Stimulated activated CD8-positive, alpha-beta memory T cell treated with anti-CD3 and anti-CD28 coated beads, Interleukin-2, amount 100 ng/mL, for 1 hour (primary cell): ENCODE measurements at regions not wholly inside any gene's neighbourhood (a gene's known extent, or its start where the extent isn't known, plus 50 kb on each side); places are given as distances from the start of the nearest gene placed in this dataset.

Experiments
- DNase-seq, 2 donors: peaks; one replicate each; pipeline ENCODE4 v3.0.0-alpha.2; 2020; ENCODE audit warnings: low read depth in 2 of 2

DNA sequence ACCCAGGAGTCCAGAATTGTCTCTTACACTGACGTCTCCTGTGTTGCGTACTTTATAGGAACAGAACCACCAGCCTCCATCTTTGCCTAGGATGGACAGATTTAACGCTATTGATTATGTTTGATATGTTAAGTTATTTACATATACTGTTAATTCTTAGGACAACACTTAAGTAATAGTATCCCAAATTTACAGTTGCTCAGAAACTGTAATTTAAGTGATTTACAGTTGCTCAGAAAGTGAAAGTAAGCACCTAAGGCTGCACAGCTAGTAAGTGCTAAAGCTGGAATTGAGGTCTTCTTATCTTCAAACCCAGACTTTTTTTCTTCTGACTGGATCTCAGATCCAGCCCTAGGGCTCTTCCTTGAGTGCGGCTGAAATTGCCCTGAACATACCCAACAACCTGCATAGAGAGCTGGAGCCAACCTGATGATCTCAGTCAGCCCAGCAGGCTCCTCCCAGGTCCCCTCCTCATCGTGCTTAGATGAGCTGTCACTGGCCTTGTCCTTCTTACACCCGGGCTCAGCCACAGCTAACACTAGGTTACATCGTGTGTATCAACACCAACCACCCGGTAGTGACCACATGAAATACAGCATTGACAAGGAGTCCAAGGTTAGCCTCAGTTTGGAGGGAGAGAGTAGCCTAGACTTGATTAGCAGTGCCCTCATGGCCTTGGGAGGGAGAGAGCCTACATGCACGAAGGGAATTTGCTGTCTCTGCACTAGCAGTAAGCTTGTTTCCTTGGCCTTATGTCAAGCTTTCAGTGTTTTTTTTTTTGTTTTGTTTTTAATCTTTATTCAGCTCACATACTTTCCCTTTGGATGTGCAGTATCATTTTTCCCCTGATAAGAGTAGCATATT, 111.1 kb upstream of the ARHGAP5 start:
- no peak for DNase-seq

DNA sequence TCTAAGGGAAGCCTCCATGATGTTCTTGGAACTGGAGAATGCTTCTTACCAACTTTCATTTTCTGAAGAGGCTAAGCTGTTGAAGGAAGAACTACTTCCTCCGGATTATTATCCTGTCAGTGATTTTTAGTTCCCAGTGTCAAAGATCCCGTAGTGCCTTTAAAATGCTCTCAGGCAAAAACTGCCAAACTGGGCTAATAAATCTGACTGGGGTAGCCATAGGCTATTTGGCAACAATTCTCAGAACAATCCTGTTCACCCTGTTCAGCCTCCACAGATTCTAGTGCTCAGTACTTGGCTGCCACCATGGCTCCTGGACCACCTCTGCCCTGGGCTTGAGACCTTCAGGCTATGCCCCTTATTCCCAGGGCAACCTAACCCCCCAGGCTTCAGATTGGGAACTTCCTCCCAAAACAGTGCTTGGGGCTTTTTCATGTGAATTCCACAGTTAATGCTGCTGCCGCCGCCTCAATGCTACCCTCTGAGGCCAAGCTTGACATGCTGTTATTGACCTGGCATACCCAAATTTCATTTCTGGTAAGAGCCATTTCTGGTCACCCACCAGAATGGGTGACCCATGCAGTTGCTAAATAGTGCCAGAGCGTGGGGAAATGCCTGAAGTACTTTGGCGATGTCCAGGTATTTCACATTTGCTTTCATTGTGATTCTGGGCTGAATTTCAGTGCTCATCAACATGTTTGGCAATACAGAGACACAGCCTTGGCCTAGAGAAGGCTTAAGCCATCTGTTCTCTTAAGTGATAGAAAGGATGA, 110.0 kb upstream of the ARHGAP5 start:
- no peak for DNase-seq

DNA sequence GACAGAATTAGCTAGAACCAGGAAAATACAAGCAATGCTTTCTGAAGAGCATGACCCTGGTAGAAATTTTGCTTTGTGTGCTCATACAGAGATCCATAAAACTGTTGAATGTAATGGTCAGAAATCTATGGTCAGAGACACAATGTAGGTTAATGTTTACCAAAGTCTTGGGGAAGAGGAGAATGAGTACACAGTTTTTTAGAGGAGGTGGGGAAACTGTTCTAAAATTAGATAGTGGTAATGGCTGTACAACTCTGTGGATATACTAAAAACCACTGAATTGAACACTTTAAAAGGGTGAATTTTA, 109.5 kb upstream of the ARHGAP5 start:
- DNase-seq: no peak

DNA sequence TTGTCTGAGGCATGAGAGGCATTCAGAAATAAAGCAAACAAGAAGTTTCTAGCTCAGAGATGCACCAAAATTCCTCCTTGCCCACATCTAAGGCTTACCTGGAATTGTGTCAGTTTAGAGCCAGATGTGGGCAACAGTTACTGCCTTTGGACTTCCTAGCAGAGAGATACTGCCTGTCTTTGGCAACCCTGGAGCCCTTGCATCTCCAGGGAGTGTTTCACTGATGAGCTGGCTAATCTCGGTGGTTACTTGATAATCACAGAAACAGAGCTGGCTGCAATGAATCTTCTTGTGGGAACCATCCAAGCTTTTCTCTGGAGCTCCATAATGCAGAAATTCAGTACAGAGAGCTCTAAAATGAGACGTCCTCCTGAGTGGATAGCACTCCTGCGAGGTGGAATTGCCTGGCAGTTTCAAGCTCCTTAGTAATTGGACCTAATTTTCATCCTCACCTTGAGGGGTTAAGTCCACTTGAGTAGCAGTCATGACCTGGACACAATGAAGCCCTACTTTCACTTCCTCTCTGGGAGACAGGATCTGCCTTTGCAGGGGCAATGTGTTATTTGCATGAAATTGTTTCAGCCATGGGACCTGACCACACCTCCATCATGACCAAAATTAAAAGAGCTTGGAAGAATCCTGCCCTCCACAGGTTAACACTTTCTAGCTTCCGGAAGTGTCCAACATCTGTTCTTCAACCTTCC, 108.8 kb upstream of the ARHGAP5 start:
- DNase-seq: no peak

DNA sequence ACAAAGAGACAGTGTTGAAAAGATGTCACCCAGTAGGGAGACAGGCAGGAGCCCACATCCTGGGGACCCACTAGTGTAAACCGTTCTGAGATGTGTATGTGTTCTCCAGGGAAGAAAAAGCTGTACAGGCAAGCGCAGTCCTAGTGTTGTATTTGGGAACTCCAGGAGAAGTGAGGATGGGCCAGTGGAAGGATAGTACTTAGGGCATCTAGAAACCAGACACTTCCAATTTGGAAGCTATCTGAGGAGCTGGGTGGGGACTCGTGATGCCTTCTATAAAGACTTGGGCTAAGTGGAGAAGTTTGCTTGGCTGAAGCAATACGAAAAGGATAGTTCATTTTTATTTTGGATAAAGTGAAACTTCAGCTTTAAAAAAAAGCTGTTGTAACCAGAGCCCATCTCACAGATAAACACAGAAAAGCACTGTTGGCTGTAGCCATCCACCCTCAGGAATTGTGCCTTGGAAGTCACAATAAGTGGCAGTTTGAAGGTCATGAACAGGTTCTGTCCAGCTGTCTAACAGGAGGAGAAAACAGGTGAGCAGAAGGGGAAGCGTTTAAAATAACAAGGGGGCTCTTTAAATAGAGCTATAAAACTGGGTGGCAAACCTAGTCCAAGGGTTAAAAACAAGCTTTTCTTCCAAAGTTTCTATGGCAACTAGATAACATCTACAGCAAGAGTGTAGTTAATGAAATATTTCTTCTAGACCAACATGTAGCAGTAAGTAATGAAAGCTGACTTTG, 108.0 kb upstream of the ARHGAP5 start:
- no peak for DNase-seq

DNA sequence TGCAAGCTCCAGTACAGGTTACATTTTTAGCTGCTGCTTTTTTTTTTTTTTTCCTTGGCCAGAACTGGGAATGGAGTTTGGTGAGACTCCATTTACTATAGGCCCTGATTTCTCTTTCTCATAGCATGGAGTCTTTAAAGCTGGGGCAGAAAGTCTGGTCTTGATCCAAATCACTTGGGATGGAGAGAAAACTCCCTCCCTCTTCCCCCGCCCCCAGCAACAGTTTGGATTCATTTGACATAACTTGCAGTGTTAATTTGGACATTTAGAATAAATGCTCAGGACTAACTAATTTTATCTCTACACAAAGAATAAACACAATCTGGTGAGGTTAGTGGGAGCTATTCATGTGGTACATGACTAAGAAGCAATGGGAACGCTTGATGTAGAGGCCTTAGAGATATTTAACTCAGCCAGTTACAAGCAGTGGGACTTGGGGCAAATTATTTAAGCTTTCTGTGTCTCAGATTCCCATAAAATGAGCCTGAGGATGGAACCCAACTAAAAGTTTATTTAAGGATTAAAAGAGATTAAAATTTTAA, 107.3 kb upstream of the ARHGAP5 start:
- DNase-seq: no peak

DNA sequence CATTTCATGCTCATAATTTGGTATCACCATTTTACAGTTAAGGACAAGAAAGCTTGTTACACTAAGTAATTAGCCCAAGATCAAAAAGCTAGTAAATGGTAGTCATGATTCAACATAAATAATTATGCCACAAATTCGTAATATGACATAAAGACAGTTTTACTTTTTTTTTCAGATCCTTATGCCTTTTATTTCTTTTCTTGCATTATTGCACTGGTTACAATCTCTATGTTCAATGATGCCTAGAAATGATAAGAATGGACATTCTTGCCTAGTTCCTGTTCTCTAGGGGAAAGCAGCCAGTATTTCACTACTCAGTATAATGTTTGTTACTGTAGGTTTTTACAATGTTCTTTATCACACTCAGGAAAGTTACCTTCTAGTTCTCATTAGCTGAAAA, 106.4 kb upstream of the ARHGAP5 start:
- no peak for DNase-seq

DNA sequence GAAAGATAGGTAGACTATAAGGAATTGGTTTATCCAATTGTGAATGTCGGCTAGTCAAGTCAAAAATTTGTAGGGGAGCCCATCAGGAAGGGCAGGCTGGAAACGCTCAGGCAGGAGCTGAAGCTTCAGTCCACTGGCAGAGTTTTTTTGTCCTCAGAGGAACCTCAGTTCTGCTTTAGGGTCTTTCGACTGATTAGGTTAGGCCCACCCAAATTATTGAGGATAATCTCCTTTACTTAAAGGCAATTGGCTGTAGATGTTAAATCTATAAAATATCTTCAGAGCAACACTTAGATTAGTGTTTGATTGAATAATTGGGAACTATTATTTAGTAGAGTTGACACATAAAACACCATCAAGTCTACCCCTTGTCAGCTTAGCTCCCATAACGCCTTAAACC, 105.5 kb upstream of the ARHGAP5 start:
- DNase-seq: no peak

DNA sequence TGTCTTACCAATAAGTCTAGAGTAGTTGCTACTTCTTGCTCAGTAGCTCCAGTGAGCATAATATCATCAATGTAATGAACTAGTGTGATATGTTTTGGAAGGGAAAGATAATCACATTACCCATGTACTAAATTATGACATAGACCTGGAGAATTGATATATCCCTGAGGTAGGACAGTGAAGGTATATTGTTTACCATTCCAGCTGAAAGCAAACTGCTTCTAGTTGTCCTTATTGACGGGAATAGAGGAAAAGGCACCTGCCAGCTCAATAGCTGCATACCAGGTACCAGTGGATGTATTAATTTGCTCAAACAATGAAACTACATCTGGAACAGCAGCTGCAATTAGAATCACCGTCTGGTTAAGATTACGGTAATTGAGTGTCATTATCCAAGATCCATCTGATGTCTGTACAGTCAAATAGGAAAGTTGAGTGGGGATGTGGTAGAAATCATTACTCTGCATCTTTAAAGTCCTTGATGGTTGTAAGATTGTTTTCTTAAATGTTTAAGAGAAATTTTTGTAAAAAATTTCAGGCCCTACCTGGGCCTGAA, 100.0 kb upstream of the ARHGAP5 start:
- no peak for DNase-seq

DNA sequence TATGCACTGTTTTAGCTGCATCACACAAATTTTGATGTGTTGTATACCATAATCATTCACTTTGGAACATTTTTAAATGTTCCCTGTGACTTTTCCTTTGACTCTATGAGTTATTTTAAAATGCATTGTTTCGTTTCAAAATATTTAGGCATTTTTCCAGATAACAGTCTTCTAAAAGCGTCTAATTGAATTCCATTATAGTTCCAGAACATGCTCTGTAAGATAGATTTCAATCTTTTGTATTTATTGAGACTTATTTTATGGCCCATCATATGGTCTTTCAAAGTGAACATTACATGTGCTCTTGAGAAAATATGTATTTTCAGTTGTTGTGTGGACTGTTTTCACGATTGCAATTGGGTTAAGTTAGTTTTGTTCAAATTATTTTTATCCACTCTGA, 98.7 kb upstream of the ARHGAP5 start:
- DNase-seq: no peak

DNA sequence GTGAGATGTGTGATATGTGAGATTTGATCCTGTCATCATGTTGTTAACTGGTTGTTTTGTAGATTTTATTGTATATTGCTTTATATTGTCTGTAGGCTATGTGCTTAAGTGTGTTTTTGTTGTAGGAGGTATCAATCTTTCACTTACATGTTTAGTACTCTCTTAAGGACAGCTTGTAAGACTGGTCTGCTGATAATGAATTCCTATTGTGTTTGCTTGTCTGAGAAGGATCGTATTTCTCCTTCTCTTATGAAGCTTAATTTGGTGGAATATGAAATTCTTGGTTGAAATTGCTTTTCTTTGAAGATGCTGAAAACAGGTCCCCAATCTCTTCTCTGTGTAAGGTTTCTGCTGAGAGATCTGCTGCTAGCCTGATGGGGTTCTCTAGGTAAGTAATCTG, 94.5 kb upstream of the ARHGAP5 start:
- no peak for DNase-seq

DNA sequence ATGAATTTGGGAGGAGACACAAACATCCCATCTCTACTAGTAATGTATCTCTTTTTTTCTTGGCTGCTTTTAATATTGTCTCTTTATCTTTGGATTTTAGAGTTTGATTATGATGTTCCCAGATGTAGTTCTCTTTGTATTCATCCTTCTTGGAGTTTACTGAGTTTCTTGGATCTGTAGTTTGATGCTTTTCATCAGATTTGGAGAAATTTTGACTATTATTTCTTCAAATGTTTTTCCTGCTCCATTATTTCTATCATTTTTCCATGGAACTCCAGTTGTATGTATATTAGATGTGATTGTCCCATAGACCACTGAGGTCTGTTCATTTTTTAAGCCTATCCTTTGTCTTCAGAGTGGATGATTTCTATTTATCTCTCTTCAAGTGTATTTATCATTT, 90.7 kb upstream of the ARHGAP5 start:
- no peak for DNase-seq

DNA sequence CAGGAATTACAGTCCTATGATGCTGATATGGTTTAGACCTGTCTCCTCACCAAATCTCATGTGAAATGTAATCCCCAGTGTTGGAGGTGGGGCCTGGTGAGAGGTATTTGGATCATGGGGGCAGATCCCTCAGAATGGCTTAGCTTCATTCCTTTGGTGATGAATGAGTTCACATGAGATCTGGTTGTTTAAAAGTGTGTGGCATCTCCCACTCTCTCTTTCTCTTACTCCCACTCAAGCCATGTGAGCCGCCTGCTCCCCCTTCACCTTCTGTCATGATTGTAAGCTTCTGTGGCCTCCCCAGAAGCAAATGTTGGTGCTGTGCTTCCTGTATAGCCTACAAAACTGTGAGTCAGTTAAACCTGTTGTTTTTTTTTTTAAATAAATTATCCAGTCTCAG, 89.4 kb upstream of the ARHGAP5 start:
- DNase-seq: no peak

DNA sequence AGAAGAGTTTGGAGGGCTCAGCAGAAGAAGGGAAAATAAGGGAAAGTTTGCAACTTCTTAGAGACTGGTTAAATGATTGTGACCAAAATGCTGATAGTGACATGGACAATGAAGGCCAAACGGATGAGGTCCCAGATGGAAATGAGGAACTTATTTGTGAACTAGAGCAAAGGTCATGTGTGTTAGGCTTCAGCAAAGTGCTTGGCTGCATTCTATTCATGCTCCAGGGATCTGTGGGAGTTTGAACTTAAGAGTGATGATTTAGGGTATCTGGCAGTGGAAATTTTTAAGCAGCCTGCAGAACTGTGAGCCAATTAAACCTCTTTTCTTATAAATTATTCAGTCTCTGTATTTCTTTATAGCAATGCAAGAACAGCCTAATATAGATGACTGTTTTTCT, 88.9 kb upstream of the ARHGAP5 start:
- no peak for DNase-seq

DNA sequence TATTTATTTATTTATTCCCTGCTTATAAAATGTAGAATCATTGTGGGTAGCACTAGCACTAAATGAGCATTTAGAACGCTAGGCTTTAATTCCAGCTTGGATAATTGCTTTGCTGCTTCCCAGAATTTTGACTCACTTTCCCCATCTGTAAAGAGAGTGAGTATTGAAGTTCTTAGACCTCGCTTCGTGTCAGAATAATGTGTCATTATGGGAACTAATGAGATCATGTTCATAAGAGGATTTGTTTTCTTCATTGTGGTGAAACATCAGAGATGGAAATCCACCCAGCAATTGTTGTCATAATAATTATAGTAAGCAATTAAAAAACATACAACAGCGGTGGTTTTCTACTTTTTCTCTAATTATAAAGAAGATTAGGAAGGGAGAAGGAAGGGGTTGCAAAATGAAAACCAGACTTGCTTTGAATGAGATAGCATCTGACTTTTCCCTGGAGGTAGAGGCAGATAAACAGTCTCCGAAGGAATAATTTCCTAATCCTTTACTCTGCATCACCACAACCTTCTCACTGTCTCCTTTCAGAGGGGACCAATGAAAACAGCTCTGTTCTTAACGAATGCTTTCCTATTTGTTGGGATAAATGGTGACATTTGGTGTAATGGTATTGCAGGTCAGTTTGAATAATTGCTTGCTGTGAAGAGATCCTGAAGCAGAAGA, 86.8 kb upstream of the ARHGAP5 start:
- no peak for DNase-seq

DNA sequence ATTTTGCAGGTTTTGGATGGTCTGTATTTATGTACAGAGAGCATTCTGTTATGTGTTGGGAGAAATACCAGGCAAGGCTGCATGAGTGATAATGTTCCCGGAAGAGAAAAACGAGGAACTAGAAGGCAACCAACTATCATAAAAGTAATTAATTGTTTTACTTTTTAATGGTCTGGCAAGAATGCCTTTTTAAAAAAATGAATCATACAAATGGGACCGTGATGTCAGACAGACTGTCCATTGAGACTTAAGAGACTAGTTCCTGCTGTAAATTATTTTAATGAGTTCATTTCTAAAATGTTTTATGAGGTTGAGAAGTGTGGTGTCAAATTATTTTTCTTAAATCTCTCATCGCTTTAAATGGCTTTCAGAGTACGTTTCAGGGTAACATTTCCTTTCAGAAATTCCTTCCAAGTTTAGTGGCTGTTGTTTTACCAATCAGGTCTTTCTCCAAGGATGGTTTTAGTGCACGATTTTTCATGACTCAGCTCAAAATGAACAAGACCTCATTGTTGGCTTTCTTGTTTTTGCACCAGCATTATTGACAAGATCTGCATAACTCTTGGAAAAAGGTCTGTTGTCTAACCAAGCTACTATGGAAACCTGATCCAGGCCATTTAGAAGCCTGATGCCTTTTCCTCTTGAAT, 86.1 kb upstream of the ARHGAP5 start:
- no peak for DNase-seq

DNA sequence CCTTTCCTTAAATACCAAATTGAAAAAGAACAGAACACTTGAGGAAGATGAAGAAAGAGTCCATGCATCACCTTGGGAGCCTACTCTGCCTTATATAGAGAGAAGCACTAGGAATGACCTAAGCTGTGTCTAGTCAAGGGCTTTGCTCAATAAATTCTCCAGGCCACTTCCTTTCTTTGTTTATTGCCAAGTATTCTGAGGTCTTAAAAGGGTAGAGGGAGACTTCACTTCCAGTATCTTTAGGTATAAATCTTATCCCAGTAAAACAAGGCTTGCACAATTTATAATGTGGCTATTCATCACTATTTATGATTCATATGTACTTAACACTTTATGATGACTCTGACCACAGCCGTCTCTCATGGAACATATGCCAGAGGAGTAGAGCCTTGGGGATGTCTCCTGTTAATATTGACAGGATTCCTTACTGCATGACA, 85.1 kb upstream of the ARHGAP5 start:
- no peak for DNase-seq

DNA sequence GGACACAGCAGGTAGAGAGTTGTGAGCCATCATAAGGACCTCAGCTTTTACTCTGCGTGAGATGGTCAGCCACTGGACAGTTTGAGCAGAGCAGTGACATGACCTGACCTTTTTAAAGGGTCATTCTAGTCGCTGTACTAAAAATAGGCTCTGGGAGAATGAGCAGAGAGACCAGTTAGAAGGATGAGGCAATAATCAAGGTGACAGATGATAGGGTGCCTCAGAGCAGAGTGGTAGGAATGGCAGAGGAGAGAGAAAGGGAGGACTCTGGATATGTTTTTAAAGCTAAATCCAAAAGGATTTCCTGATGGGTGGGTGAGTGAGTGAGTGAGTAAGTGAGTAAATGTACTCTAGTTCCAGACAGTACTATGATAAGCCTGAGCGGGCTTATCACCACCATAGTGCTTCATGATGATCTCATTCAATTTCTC, 83.6 kb upstream of the ARHGAP5 start:
- no peak for DNase-seq

DNA sequence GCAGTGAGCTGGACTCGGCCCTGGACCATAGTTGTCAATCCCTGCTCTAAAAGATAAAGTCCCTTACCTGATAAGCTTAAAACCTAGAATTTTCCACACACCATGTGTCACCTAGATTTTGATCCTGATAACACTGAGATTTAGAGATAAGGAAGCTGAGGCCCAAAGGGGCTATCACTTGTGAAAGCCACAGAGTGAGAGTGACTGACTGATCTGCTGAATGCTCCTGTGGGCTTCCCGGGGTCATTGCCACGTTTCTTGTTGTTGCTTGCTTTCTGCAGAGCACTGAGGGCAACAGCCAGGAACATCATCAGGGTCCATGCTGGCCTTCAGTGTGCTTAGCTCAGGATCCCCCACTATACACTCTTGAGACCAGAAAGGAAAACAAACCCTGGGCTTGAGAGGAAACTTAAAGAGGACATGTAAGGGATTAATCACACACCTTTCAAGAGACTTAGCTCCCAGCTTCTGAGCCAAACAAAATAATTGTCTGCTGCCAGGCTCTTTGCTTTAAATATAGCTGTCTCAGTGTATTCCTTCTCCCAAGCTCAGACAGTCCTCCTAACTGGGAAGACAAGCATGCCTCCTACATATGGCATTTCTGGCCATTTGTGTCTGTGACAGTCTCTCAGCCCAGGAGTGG, 82.6 kb upstream of the ARHGAP5 start:
- no peak for DNase-seq

DNA sequence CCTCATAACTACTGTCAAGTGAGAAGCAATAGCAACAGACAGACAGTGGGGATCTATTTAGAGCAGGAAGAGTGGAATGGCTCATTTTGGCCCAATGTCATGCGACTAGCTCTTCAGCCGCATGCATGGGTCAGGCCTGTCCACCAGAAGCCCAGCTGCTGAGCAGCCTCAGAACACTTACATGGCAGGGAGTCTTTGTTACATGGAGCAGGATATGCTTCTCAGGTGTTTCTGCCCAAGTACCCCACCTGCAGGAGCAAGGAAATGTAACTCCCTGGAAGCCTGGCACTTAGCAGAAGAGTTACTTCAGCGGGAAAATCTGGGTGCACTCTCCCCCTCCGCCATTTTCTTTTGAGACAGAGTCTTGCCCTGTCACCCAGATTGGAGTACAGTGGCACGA, 73.5 kb upstream of the ARHGAP5 start:
- DNase-seq: no peak
